Gastrocnemius medialis (tissue), 4 donors: ENCODE measurements at regions not wholly inside any gene's neighbourhood (a gene's known extent, or its start where the extent isn't known, plus 50 kb on each side); places are given as distances from the start of the nearest gene placed in this dataset.
A peak's percentile ranks its signal among the peaks of the same experiment; 100 is the strongest.

ENCODE experiments used
- ATAC-seq, 2 donors: fragments of 150-250 bp; one replicate each; pipeline ENCODE4 v1.9.1; 2016
- DNase-seq, 2 donors: peaks; one replicate each; pipeline ENCODE4 v3.0.0-alpha.2; 2019
- H3K27ac ChIP-seq, 4 donors: fragments of 200-600 bp; sonication (generic); 1 replicate in 1 of 4; 2 replicates in 3 of 4; pipeline ENCODE4 v1.5.1; 2016 to 2018; ENCODE audit warnings: mild to moderate bottlenecking in 2 of 4, moderate library complexity in 1 of 4
- H3K27me3 ChIP-seq, 3 donors: fragments of 200-600 bp; sonication (generic) in 2 of 3; 1 replicate in 1 of 3; 2 replicates in 2 of 3; pipeline versions ENCODE4 v1.5.1 to v1.6.0; 2016 to 2019; ENCODE audit warnings: mild to moderate bottlenecking in 1 of 3, moderate library complexity in 1 of 3
- H3K36me3 ChIP-seq, 2 donors: fragments of 200-600 bp; sonication (generic) in 1 of 2; one replicate each; pipeline ENCODE4 v1.5.1; 2017 to 2018
- H3K4me1 ChIP-seq, 2 donors: fragments of 200-600 bp; sonication (generic) in 1 of 2; one replicate each; pipeline ENCODE4 v1.5.1; 2016 to 2017; ENCODE audit warnings: mild to moderate bottlenecking in 2 of 2
- H3K4me3 ChIP-seq, 4 donors: fragments of 200-600 bp; sonication (generic) in 3 of 4; 1 replicate in 1 of 4; 2 replicates in 3 of 4; pipeline ENCODE4 v1.5.1; 2016 to 2019; ENCODE audit warnings: mild to moderate bottlenecking in 2 of 4
- H3K9me3 ChIP-seq, 3 donors: fragments of 200-600 bp; sonication (generic) in 2 of 3; 1 replicate in 1 of 3; 2 replicates in 2 of 3; pipeline ENCODE4 v1.5.1; 2016 to 2019
- CTCF ChIP-seq, 5 experiments: fragments of 450-650 bp in 3 of 5; fragments of 200-600 bp in 2 of 5; sonication (generic) in 2 of 5; IDR thresholded peaks in 4 of 5; conservative IDR thresholded peaks in 1 of 5; 1 replicate in 4 of 5; 2 replicates in 1 of 5; pipeline ENCODE4 v1.5.1; 2016 to 2019; ENCODE audit warnings: antibody characterized with exemption in 5 of 5, mild to moderate bottlenecking in 3 of 5, moderate library complexity in 3 of 5
- POLR2A ChIP-seq, 2 donors: fragments of 450-650 bp; IDR thresholded peaks; one replicate each; pipeline ENCODE4 v1.6.1; 2017; ENCODE audit warnings: antibody characterized with exemption in 2 of 2, mild to moderate bottlenecking in 2 of 2, moderate library complexity in 2 of 2
- in situ Hi-C, 4 donors: fragments of 200-750 bp; cut with MboI; loops; one replicate each; pipeline versions ENCODE4 v1.15.0 to v1.8.0; 2017; ENCODE audit warnings: low sequenced_read_pairs in 4 of 4
- intact Hi-C: fragments of 100-400 bp; cut with DNase I; formaldehyde crosslinking; loops from one replicate; pipeline ENCODE4 v1.15.1; 2023; ENCODE audit warnings: low total_unique reads

GRCh38 chr5:88666761-88667495 is 216.1 kb downstream of the MEF2C start:
- ATAC-seq (no peak), DNase-seq (no peak)
- H3K9me3 ChIP-seq, result no peaks in the 10 kb centered on the region
- intact Hi-C loops, result loop anchor here (10.0 kb wide), 1 partner anchor 762 kb away; no protein-coding TSS in a partner anchor
- peak overlapping the region in 3 of 4 donors; percentile 32 to 56 (median 38) for H3K4me3 ChIP-seq
- TF ChIP-seq POLR2A (IDR thresholded peaks at IDR 0.05) (no peak), CTCF (IDR thresholded peaks at IDR 0.05 in 4 of 5, conservative IDR thresholded peaks at IDR 0.05 in 1 of 5) (no peak)
- no peak overlapping the region for H3K27ac ChIP-seq
- peaks cover 0 to 7% of the 10 kb centered on the region in 2 donors for H3K4me1 ChIP-seq
- H3K36me3 ChIP-seq, result no peaks in the 10 kb centered on the region
- H3K27me3 ChIP-seq, result peaks cover 99 to 100% (median 100%) of the 10 kb centered on the region in 3 donors
- in situ Hi-C loops, result no loop called here

GRCh38 chr5:88665750-88666215 is 217.2 kb downstream of the MEF2C start:
- ATAC-seq, result no peak
- intact Hi-C loops, result loop anchor here (10.0 kb wide), 1 partner anchor 761 kb away; no protein-coding TSS in a partner anchor
- in situ Hi-C loops, result no loop called here
- no peak for DNase-seq
- TF ChIP-seq CTCF (IDR thresholded peaks at IDR 0.05 in 4 of 5, conservative IDR thresholded peaks at IDR 0.05 in 1 of 5) (no peak), POLR2A (IDR thresholded peaks at IDR 0.05) (no peak)
- Histone ChIP-seq H3K27ac (no peak overlapping the region), H3K4me3 (no peak overlapping the region), H3K4me1 (peaks cover 7 to 14% of the 10 kb centered on the region in 2 donors), H3K36me3 (no peaks in the 10 kb centered on the region), H3K27me3 (peaks cover 99 to 100% (median 100%) of the 10 kb centered on the region in 3 donors), H3K9me3 (no peaks in the 10 kb centered on the region)

- no peaks in the 10 kb centered on the region for H3K36me3 ChIP-seq
- in situ Hi-C loops (no loop called here), intact Hi-C loops (loop anchor here (5.0 to 10.0 kb wide), 2 partner anchors 522 to 760 kb away; no protein-coding TSS in a partner anchor)
- peaks cover 99 to 100% (median 100%) of the 10 kb centered on the region in 3 donors for H3K27me3 ChIP-seq
- H3K27ac ChIP-seq, result no peak overlapping the region
- no peak overlapping the region for H3K4me3 ChIP-seq
- H3K4me1 ChIP-seq, result peaks cover 8 to 14% of the 10 kb centered on the region in 2 donors
- DNase-seq (no peak), ATAC-seq (no peak)
- no peaks in the 10 kb centered on the region for H3K9me3 ChIP-seq
- TF ChIP-seq CTCF (IDR thresholded peaks at IDR 0.05 in 4 of 5, conservative IDR thresholded peaks at IDR 0.05 in 1 of 5), result no peak
- TF ChIP-seq POLR2A (IDR thresholded peaks at IDR 0.05), result no peak
These were observed 218.3 kb downstream of the MEF2C start for GRCh38 chr5:88664645-88665044.

- intact Hi-C loops (loop anchor here (5.0 to 10.0 kb wide), 2 partner anchors 522 to 759 kb away; no protein-coding TSS in a partner anchor), in situ Hi-C loops (no loop called here)
- Histone ChIP-seq H3K9me3 (no peaks in the 10 kb centered on the region), H3K27ac (no peak overlapping the region), H3K27me3 (peaks cover 99 to 100% (median 100%) of the 10 kb centered on the region in 3 donors), H3K4me1 (peaks cover 8 to 14% of the 10 kb centered on the region in 2 donors), H3K4me3 (no peak overlapping the region), H3K36me3 (no peaks in the 10 kb centered on the region)
- no peak for DNase-seq
- TF ChIP-seq CTCF (IDR thresholded peaks at IDR 0.05 in 4 of 5, conservative IDR thresholded peaks at IDR 0.05 in 1 of 5) (no peak), POLR2A (IDR thresholded peaks at IDR 0.05) (no peak)
- ATAC-seq, result no peak
These were observed 219.2 kb downstream of the MEF2C start for GRCh38 chr5:88663793-88664216.
